Upper lobe of left lung (tissue), 6 donors: ENCODE measurements at regions not wholly inside any gene's neighbourhood (a gene's known extent, or its start where the extent isn't known, plus 50 kb on each side); places are given as distances from the start of the nearest gene placed in this dataset.

Experiments
- ATAC-seq, 2 donors: fragments of 200-7000 bp; cut with Tn5 transposase; one replicate each; pipeline ENCODE4 v1.9.1; 2022; ENCODE audit warnings: mild to moderate bottlenecking in 2 of 2, moderate library complexity in 2 of 2; ENCODE audit not compliant: low FRiP score in 2 of 2
- DNase-seq, 2 donors: peaks; one replicate each; pipeline ENCODE4 v3.0.0-alpha.2; 2019 to 2020
- H3K27ac ChIP-seq, 4 donors: fragments of 200-600 bp; sonication (generic); one replicate each; pipeline ENCODE4 v1.5.1; 2016 to 2019
- H3K27me3 ChIP-seq, 4 donors: fragments of 200-600 bp; sonication (generic); one replicate each; pipeline ENCODE4 v1.5.1; 2017 to 2019
- H3K36me3 ChIP-seq, 4 donors: fragments of 200-600 bp; sonication (generic); one replicate each; pipeline ENCODE4 v1.5.1; 2016 to 2019
- H3K4me1 ChIP-seq, 4 donors: fragments of 200-600 bp; sonication (generic); one replicate each; pipeline ENCODE4 v1.5.1; 2018 to 2019
- H3K4me3 ChIP-seq, 4 donors: fragments of 200-600 bp; sonication (generic); one replicate each; pipeline ENCODE4 v1.5.1; 2017 to 2019; ENCODE audit warnings: mild to moderate bottlenecking in 2 of 4, moderate library complexity in 1 of 4
- H3K9me3 ChIP-seq, 4 donors: fragments of 200-600 bp; sonication (generic); one replicate each; pipeline ENCODE4 v1.5.1; 2018 to 2019
- EP300 ChIP-seq, 4 donors: sonication (generic); formaldehyde crosslinking; IDR thresholded peaks; one replicate each; pipeline ENCODE4 v1.5.1; 2017; ENCODE audit warnings: antibody characterized with exemption in 4 of 4, control low read depth in 2 of 4
- POLR2A ChIP-seq, 4 donors: fragments of 450-650 bp; IDR thresholded peaks; one replicate each; pipeline ENCODE4 v1.5.1; 2016 to 2017; ENCODE audit warnings: antibody characterized with exemption in 4 of 4, mild to moderate bottlenecking in 2 of 4
- POLR2AphosphoS5 ChIP-seq, 2 donors: sonication (generic); formaldehyde crosslinking; IDR thresholded peaks; one replicate each; pipeline ENCODE4 v1.5.1; 2017; ENCODE audit warnings: antibody characterized with exemption in 2 of 2
- WGBS, 2 donors: methylation state at CpG; one replicate each; pipeline ENCODE4 v1.1.5; 2017 to 2018; 5-methylcytosine and 5-hydroxymethylcytosine counted together
- TF ChIP-seq, protein P1 (sequence below), 6 experiments: fragments of 450-650 bp in 4 of 6; fragments of 200-600 bp in 2 of 6; sonication (generic) in 2 of 6; IDR thresholded peaks; one replicate each; pipeline ENCODE4 v1.5.1; 2016 to 2019; ENCODE audit warnings: antibody characterized with exemption in 6 of 6
- donor health status: DM: no; HTN: no; CAD: no; lungs with moderate emphysema.
- donor health status: DM: no; HTN: yes; CAD: no; lungs with severe emphysema.

DNA sequence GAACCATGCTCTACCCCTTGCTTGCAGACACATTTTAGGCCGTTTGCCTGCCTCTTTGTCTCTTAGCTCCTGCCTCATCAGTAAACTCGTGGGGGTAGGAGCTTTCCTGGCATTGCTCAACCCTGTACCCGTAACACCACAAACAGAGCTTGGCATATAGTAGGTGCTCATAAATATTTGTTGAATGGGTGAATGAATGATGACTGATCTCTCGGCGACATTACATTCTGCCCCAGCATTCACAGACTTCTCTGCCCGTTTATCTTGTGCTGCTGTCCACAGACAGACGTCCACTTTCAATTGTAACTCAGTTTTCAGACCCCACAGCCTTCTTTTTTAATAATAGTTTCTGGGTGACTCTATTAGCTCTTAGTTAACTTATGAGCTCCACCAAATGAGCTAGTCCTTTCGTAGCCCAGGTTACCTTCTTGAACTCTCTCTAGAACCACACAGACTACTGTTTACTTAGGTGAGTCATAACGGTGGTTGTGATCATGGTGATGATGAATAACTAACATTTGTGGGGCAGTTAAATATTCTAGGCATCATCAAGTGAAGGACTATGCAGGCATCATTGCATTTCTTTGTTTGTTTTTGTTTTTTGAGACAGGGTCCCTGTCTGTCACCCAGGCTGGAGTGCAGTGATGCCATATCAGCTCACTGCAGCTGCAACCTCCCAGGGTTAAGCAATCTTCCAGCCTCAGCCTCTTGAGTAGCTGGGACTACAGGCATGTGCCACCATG lies 188.4 kb downstream of the ADAMTS15 start:
- Histone ChIP-seq H3K4me1 (peaks cover 7 to 18% (median 14%) of the 10 kb centered on the region in 4 donors), H3K27ac (peak overlapping the region in 1 of 4 donors; percentile 11)
- DNase-seq = no peak

DNA sequence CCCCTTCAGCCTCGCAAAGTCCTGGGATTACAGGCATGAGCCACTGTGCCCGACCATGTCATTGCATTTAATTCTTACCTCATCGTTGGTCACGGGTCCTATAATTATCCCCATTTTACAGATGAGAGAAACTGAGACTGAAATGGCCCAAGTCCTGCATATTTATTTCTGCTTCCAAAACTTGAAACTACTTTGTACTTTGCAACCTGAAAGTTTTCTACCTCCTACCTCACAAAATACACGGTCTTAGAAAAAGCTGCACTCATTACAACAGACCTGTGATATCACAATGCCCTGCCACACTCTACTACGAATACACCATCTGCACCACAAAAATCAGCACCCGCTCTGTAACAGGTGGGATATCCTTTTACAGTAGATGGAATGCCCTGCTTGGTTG lies 189.1 kb downstream of the ADAMTS15 start:
- no peaks in the 10 kb centered on the region for H3K9me3 ChIP-seq
- ATAC-seq = no peak
- H3K27ac ChIP-seq = no peak overlapping the region
- H3K36me3 ChIP-seq = no peaks in the 10 kb centered on the region
- no peak for DNase-seq
- no peaks in the 10 kb centered on the region for H3K27me3 ChIP-seq
- TF ChIP-seq POLR2AphosphoS5 (IDR thresholded peaks at IDR 0.05) = no peak
- TF ChIP-seq EP300 (IDR thresholded peaks at IDR 0.05) = no peak
- TF ChIP-seq, protein P1, sequence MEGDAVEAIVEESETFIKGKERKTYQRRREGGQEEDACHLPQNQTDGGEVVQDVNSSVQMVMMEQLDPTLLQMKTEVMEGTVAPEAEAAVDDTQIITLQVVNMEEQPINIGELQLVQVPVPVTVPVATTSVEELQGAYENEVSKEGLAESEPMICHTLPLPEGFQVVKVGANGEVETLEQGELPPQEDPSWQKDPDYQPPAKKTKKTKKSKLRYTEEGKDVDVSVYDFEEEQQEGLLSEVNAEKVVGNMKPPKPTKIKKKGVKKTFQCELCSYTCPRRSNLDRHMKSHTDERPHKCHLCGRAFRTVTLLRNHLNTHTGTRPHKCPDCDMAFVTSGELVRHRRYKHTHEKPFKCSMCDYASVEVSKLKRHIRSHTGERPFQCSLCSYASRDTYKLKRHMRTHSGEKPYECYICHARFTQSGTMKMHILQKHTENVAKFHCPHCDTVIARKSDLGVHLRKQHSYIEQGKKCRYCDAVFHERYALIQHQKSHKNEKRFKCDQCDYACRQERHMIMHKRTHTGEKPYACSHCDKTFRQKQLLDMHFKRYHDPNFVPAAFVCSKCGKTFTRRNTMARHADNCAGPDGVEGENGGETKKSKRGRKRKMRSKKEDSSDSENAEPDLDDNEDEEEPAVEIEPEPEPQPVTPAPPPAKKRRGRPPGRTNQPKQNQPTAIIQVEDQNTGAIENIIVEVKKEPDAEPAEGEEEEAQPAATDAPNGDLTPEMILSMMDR (IDR thresholded peaks at IDR 0.05) = no peak
- no peak for TF ChIP-seq POLR2A (IDR thresholded peaks at IDR 0.05)
- H3K4me1 ChIP-seq = peaks cover 7 to 18% (median 14%) of the 10 kb centered on the region in 4 donors
- no peak overlapping the region for H3K4me3 ChIP-seq
- WGBS, 2 donors = 86 to 90% methylated on average over 7 of the region's 7 CpGs

More for the DNA sequence above, 188.4 kb downstream of the ADAMTS15 start:
- Histone ChIP-seq H3K4me3 (no peak overlapping the region), H3K36me3 (no peaks in the 10 kb centered on the region), H3K27me3 (no peaks in the 10 kb centered on the region), H3K9me3 (no peaks in the 10 kb centered on the region)
- 52 to 57% methylated on average over 9 of the region's 9 CpGs for WGBS, 2 donors
- ATAC-seq = peak in 1 of 2 donors; percentile 60
- TF ChIP-seq POLR2AphosphoS5 (IDR thresholded peaks at IDR 0.05) (no peak), EP300 (IDR thresholded peaks at IDR 0.05) (peak in 1 of 4 donors; percentile 5)

DNA sequence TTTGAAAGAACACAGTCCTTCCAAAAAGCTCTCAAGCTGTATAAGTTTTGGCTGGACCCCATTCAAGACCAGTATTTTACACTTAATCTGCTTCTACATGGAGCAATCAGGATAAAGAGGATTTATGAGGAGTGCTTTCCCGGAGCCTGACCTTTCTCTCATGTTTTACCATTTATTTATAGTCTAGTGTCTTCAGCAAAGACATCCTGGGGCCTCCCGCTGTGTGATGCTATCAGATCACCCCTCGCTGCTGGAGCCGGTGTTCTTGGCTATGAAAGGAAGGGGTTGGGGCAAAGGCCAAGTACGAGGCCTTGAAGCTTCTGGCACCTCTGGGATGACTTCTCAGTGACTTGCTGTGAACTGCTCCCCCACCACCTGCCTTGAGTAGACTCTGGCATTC lies 189.6 kb downstream of the ADAMTS15 start:
- no peak for ATAC-seq
- Histone ChIP-seq H3K4me1 (peaks cover 7 to 18% (median 14%) of the 10 kb centered on the region in 4 donors), H3K4me3 (no peak overlapping the region), H3K9me3 (no peaks in the 10 kb centered on the region), H3K27me3 (no peaks in the 10 kb centered on the region), H3K36me3 (no peaks in the 10 kb centered on the region), H3K27ac (no peak overlapping the region)
- 46 to 63% methylated on average over 5 of the region's 5 CpGs for WGBS, 2 donors
- TF ChIP-seq EP300 (IDR thresholded peaks at IDR 0.05) = no peak
- TF ChIP-seq, protein P1 (IDR thresholded peaks at IDR 0.05) = no peak
- TF ChIP-seq POLR2A (IDR thresholded peaks at IDR 0.05) = no peak
- TF ChIP-seq POLR2AphosphoS5 (IDR thresholded peaks at IDR 0.05) = no peak
- DNase-seq = no peak

DNA sequence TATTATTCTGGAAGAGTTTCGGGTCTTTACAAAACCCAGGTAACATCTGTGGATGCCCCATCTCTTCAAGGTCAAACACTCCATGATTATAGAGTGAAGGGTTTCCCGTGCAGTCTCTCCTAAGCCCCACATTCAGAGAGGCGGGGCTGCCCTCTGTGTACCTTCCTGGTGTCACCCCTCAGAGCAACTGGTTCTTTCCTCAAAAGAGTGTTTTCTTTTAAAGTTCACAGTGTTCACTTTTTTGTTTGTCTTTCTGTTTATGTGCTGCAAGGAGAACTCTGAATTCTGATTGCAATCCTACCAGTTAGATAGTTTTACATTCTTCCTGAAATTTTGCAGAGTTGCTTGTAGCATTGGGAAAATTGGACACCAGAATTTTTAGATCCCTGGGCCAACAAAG lies 190.2 kb downstream of the ADAMTS15 start:
- Histone ChIP-seq H3K4me3 (no peak overlapping the region), H3K27me3 (no peaks in the 10 kb centered on the region), H3K27ac (no peak overlapping the region), H3K4me1 (peaks cover 7 to 18% (median 14%) of the 10 kb centered on the region in 4 donors), H3K9me3 (no peaks in the 10 kb centered on the region), H3K36me3 (no peaks in the 10 kb centered on the region)
- DNase-seq = no peak
- TF ChIP-seq POLR2AphosphoS5 (IDR thresholded peaks at IDR 0.05) (no peak), POLR2A (IDR thresholded peaks at IDR 0.05) (no peak), EP300 (IDR thresholded peaks at IDR 0.05) (no peak)
- TF ChIP-seq, protein P1 (IDR thresholded peaks at IDR 0.05) = no peak
- 70 to 74% methylated on average over 3 of the region's 3 CpGs for WGBS, 2 donors
- ATAC-seq = no peak

DNA sequence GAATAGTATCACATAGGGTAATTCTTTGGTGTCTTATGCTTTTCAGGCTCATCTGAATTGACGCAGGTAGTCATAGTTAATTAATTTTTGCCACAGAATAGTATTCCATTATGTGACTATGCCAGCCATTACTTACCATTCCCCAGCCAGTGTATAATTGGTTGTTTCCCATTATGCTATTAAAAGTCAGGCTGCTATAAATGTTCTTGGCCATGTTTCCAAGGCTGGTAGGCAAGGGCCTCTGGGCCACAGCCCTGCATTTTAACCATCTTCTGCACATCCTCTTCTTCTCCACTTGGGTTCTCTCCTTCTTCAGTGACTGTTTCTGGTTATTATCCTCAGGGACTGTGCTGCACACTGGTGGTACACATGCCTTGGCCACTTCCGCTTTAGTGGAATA lies 190.9 kb downstream of the ADAMTS15 start:
- no peaks in the 10 kb centered on the region for H3K27me3 ChIP-seq
- no peak overlapping the region for H3K4me3 ChIP-seq
- TF ChIP-seq, protein P1 (IDR thresholded peaks at IDR 0.05) = no peak
- H3K27ac ChIP-seq = no peak overlapping the region
- no peaks in the 10 kb centered on the region for H3K36me3 ChIP-seq
- WGBS, 2 donors = 89 to 100% methylated on average over 2 of the region's 2 CpGs
- DNase-seq (no peak), ATAC-seq (no peak)
- H3K9me3 ChIP-seq = no peaks in the 10 kb centered on the region
- peaks cover 10 to 18% (median 14%) of the 10 kb centered on the region in 4 donors for H3K4me1 ChIP-seq
